IPS-NIHi7 (cell line): ENCODE measurements at regions not wholly inside any gene's neighbourhood (a gene's known extent, or its start where the extent isn't known, plus 50 kb on each side); places are given as distances from the start of the nearest gene placed in this dataset.
"Not testable (repeated sequence)": the region's sequence is repeated elsewhere in the genome, so short reads cannot be mapped to it uniquely, and the experiment has no call there.

Source experiments
- DNase-seq: peaks from one replicate; pipeline ENCODE4 v3.0.0; 2012; ENCODE audit warnings: mixed read lengths; ENCODE audit errors: extremely low spot score

DNA sequence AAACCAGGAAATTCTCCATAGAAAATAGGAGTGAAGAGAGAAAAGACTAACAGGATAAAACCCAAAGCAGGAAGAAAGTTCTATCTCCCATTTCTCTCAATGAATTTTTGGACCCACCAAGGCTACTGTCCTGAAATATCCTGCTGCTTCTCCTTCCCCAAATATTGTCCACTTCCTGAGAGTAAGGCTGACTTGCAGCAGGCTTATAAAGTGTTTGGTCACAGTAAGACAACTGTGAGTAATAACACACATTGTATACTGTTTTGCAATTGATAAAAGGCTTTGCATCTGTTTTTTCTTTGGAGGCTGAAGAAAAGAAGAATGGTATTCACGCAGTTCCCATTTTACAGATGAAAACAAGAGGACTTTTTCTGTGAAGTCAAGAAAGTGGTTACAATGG, 52.8 kb downstream of the FOXD4L6 start:
- DNase-seq, result not testable (repeated sequence)

GRCh38 chr9:41074356-41074942, 54.0 kb downstream of the FOXD4L6 start:
- peak; percentile 5 for DNase-seq

DNA sequence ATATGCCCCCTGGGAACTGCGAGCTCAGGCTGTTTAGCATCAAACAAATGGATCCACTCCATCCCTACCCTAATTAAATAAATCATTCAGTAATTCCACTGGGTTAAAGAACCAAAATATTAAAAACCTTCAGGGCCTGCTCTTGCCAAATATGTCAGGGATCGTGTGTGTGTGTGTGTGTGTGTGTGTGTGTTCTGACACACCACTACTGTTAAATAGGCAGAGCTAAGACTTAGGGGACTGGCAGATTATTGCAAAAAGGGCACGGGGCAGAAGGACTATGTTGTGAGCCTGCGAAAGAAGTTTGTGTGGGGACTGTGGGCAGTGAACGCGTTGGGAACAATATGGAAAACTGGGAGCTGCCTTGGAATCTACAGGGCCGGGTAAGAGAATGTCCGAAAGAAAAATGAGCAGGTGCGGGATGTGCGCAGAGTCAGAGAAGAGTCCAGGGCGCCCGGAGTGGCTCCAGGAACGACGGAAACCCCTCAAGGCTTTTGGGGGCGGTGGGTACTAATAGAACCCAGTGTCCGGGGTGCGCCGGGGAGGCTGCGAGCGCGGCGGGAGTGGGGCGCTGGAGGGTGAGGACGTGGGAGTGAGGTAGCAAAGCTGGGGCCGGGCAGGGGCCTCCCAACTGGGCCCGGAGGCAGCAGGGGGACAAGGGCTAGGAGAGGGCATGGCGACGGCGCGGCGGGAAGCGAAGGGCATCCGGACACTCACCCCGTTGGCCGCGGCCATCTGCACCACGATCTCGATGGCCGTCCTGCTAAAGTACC, 54.8 kb downstream of the FOXD4L6 start:
- peak; percentile 0 for DNase-seq

GRCh38 chr9:41064125-41064795, 64.2 kb downstream of the FOXD4L6 start:
- DNase-seq, result not testable (repeated sequence)

DNA sequence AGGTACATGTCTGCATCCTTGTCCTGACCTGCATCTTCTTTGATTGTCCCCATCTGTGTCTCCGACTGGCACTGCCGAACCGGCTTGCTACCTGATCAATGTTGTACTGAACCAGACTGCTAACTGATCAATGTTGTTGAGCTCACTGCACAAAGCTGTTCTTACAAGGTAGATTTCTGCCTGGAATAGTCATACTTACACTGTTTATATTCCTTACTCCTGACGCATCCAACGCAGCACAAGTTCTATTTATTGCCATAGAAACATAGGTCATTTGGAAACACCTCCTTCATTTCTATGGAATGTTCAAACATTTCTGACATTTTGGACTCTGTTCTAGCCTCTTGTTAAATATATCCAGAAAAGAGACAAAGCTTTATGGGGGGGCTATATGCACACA, 65.2 kb downstream of the FOXD4L6 start:
- DNase-seq, result not testable (repeated sequence)

- DNase-seq, result not testable (repeated sequence)
Measured at GRCh38 chr9:41059603-41060002, 68.9 kb downstream of the FOXD4L6 start.

- not testable (repeated sequence) for DNase-seq
Measured at GRCh38 chr9:41053666-41054363, 74.7 kb downstream of the FOXD4L6 start.

GRCh38 chr9:41048672-41049071, 79.8 kb downstream of the FOXD4L6 start:
- DNase-seq, result not testable (repeated sequence)

- not testable (repeated sequence) for DNase-seq
Measured at GRCh38 chr9:41047792-41048191, 80.7 kb downstream of the FOXD4L6 start.

- DNase-seq, result not testable (repeated sequence)
Measured at GRCh38 chr9:41044930-41045329, 83.6 kb downstream of the FOXD4L6 start.

- DNase-seq, result not testable (repeated sequence)
Measured at GRCh38 chr9:41043433-41043832, 85.0 kb downstream of the FOXD4L6 start.

DNA sequence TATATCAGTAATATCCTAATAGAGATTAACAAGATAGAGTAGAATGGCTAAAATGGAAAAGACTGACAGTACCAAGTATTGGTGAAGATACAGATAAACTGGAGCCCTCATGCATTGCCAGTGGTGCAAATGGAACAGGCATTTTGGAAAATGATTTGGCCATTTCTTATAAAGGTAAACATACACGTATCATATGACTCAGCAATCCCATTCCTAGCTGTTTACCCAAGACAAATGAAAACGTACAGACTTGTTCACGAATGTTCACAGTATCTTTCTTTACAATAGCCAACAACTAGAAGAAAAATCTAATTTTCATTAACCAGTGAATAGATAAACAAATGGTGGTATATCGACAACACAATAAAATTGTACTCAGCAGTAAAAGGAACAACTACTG, 86.4 kb downstream of the FOXD4L6 start:
- not testable (repeated sequence) for DNase-seq

- not testable (repeated sequence) for DNase-seq
Measured at GRCh38 chr9:41040705-41041342, 87.7 kb downstream of the FOXD4L6 start.

- not testable (repeated sequence) for DNase-seq
Measured at GRCh38 chr9:41035276-41035675, 93.2 kb downstream of the FOXD4L6 start.

- not testable (repeated sequence) for DNase-seq
Measured at GRCh38 chr9:41034699-41035197, 93.7 kb downstream of the FOXD4L6 start.

GRCh38 chr9:41033877-41034276, 94.6 kb downstream of the FOXD4L6 start:
- not testable (repeated sequence) for DNase-seq

GRCh38 chr9:41033360-41033759, 95.1 kb downstream of the FOXD4L6 start:
- not testable (repeated sequence) for DNase-seq

DNA sequence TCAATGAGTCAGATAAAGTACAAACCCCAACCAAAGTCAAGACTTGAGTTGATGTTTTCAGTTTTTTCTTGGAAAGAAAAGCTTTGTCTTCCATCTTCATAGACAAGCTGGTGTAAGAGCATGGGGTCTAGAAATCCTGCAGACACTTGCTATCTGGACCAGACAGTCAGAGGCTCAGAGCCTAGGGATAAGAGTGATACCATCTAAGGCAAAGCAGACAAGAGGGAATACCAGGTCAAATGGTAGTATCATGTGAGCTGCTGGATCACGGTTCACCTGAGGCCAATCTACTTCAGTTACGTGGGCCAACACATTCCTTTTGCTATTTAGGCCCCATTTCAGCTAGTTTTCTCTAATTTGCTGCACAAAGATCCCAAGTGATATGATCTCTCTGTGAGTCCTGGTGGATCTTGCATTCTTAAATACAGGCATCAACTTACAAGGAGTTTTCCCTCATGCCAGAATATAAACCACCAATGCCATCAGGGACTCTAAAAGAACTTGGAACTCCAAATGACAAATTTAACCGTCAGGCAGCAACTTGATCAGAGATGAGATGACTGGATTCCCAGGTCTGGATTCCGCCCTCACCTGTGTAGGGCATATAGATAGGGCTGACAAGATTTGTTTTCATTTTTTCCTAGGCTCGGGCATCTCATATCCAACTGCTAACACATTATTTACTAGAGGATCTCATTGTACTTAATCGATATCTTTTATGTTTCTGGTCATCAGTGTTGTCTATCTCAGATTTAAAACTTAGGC, 101.4 kb downstream of the FOXD4L6 start:
- not testable (repeated sequence) for DNase-seq

- DNase-seq, result not testable (repeated sequence)
Measured at GRCh38 chr9:41022365-41022764, 106.1 kb downstream of the FOXD4L6 start.

DNA sequence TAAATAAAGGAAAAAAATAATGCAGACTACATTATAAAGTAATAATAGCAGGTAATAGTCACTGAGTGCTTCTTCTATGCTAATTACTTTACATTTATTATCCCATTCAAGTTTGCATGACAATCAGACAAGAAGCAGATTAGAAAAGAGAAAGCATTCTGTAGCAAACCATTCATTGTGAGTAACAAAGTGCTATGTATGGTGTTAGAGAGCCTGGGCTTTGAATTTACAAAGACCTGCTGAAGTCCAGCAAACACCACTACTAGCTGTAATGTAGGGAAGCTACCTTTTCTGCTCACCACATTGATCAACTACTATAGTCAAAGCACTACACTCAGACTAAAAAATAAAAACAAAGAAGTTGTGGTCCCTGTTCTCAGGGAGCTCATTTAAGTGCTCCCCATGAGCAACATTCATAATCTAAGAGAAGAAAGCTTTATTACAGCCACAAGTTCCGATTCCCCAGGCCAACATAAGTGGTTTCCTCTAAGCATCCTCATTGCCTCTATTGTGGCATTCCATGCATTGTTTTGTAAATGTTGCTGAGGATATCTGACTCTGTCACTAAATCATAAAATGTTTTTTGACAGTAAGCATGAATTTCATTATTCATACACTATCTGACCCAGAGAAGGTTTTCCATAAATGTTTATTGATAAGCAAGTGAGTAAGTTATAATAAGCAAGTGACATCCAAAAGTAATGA, 108.5 kb downstream of the FOXD4L6 start:
- DNase-seq, result not testable (repeated sequence)
